ENCODE measurements at regions not wholly inside any gene's neighbourhood (a gene's known extent, or its start where the extent isn't known, plus 50 kb on each side); places are given as distances from the start of the nearest gene placed in this dataset.

DNA sequence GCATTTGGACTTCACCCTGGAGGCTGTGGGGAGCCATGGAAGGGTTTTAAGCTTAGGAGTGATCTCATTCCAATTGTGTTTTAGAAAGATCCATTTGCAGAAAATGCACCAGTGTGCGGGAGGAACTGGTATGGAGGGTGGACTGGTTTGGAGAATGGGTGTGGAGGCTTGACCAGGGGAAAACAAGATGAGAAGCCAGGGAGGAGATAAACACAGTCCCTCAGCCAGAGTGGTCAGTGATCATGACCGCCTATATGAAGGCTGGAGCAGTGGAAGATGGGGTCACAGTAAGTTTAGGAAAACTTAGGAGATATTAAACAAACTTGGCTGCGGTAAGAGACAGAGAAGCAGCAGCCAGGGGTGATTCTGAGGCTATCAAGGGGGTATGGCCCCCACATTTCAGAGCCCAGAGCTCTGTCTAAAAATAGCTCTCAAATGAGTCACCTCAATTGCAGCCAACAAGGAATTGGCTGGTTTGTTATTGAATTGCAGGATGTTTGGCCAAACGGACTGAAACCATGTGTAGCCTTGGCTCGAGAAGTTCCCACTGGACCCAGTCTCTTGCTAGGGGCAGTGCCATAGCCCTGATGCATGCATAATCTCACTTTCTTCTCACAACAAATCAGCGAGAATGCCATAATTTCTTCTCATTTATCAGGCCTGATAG, 159.9 kb upstream of the TOP1 start:
- H3K4me1 ChIP-seq (ENCODE audit: insufficient read depth, low read length): no peaks in the 10 kb centered on the region
- no peak overlapping the region for H3K27ac ChIP-seq (ENCODE audit: low read length)
- no TSS peak for BruUV-seq (replicated peaks)
- H3K4me3 ChIP-seq (ENCODE audit: low read length): no peak overlapping the region
- intact Hi-C loops (cut with micrococcal nuclease): no loop called here
- peaks cover 37% of the 10 kb centered on the region for H3K27me3 ChIP-seq (ENCODE audit: low read length)
- ChIA-PET POLR2A (ENCODE audit: unreplicated experiment) (no interaction called here), CTCF (no interaction called here)
- no peaks in the 10 kb centered on the region for H3K79me2 ChIP-seq (ENCODE audit: low read length)
- ATAC-seq (no peak), DNase-seq (no peak)
- no peak for TF ChIP-seq EZH2phosphoT487 (IDR thresholded peaks at IDR 0.05; ENCODE audit: borderline replicate concordance, low read length)
- TF ChIP-seq EZH2 (IDR thresholded peaks at IDR 0.05; ENCODE audit: low read length, unreplicated experiment): no peak
- TF ChIP-seq, protein P1, sequence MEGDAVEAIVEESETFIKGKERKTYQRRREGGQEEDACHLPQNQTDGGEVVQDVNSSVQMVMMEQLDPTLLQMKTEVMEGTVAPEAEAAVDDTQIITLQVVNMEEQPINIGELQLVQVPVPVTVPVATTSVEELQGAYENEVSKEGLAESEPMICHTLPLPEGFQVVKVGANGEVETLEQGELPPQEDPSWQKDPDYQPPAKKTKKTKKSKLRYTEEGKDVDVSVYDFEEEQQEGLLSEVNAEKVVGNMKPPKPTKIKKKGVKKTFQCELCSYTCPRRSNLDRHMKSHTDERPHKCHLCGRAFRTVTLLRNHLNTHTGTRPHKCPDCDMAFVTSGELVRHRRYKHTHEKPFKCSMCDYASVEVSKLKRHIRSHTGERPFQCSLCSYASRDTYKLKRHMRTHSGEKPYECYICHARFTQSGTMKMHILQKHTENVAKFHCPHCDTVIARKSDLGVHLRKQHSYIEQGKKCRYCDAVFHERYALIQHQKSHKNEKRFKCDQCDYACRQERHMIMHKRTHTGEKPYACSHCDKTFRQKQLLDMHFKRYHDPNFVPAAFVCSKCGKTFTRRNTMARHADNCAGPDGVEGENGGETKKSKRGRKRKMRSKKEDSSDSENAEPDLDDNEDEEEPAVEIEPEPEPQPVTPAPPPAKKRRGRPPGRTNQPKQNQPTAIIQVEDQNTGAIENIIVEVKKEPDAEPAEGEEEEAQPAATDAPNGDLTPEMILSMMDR (conservative IDR thresholded peaks at IDR 0.05; ENCODE audit: low read depth, low read length): no peak
- no peak overlapping the region for H3K4me2 ChIP-seq (ENCODE audit: low read length)
- no peaks in the 10 kb centered on the region for H3K36me3 ChIP-seq (ENCODE audit: low read depth, low read length)
- H2AFZ ChIP-seq (ENCODE audit: low read length): no peak overlapping the region
- H3K9ac ChIP-seq (ENCODE audit: low read length): no peak overlapping the region
- H4K20me1 ChIP-seq (ENCODE audit: low read length): no peaks in the 10 kb centered on the region
- no peaks in the 10 kb centered on the region for H3F3A ChIP-seq (ENCODE audit: low read length, unreplicated experiment)
- H3K9me2 ChIP-seq (replicated peaks; ENCODE audit: low read length): no peaks in the 10 kb centered on the region
- no peaks in the 10 kb centered on the region for H3K9me3 ChIP-seq (ENCODE audit: low read length)

DNA sequence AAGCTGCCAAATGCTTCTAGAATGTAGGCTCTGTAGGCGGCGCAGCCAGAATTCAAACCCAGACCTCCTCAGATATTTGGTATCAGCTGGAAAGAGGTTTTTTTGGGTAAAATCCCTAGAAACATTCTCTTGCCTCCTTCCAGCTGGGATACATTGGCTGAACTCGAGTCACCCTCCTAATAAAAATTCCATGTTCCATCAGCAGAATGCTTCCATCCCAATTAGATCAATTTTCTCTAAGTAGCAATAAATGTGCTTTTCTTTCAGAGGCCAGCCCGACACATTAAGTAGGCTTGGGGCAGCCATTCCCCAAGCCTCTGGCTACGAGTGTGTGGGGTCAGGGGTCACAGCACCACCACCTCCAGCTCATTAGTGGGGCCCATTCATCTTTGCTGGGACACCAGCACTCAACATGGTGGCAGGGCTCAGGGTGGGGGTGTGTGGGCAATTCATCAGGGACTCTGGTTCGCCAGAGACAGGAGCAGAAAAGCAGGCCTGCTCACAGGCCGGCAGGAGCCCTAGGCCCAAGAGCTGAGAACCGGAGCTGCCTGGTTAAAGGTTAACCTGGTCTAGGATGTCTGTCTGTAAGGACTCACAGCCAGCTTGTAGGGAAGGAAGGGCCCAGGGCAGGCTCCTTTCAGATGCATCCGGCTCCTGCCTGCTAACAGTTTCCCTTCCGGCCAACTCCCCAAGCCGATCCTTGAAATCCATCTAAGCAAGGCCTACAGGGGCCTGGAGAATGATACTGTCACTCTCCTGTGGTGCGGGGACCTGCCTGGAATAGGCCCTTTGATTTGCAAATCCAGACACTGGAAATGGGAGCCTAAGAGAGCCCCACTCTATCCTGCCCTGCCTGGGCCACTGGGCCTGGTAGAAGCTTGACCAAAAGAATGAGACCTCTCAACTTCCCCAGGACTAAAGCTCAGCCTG, 159.1 kb upstream of the TOP1 start:
- intact Hi-C loops (cut with micrococcal nuclease): no loop called here
- ATAC-seq: no peak
- H3K27me3 ChIP-seq (ENCODE audit: low read length): peaks cover 43% of the 10 kb centered on the region

More for the DNA sequence above, 159.1 kb upstream of the TOP1 start:
- no peak for DNase-seq
- Histone ChIP-seq H3K27ac (ENCODE audit: low read length) (no peak overlapping the region), H3K4me2 (ENCODE audit: low read length) (no peak overlapping the region), H3K4me3 (ENCODE audit: low read length) (no peak overlapping the region), H3K9ac (ENCODE audit: low read length) (no peak overlapping the region), H3F3A (ENCODE audit: low read length, unreplicated experiment) (no peaks in the 10 kb centered on the region), H3K36me3 (ENCODE audit: low read depth, low read length) (no peaks in the 10 kb centered on the region), H4K20me1 (ENCODE audit: low read length) (no peaks in the 10 kb centered on the region), H3K9me3 (ENCODE audit: low read length) (no peaks in the 10 kb centered on the region), H2AFZ (ENCODE audit: low read length) (no peak overlapping the region), H3K79me2 (ENCODE audit: low read length) (no peaks in the 10 kb centered on the region), H3K4me1 (ENCODE audit: insufficient read depth, low read length) (no peaks in the 10 kb centered on the region), H3K9me2 (replicated peaks; ENCODE audit: low read length) (no peaks in the 10 kb centered on the region)
- no TSS peak for BruUV-seq (replicated peaks)
- TF ChIP-seq, protein P1 (conservative IDR thresholded peaks at IDR 0.05; ENCODE audit: low read depth, low read length): no peak
- TF ChIP-seq EZH2 (IDR thresholded peaks at IDR 0.05; ENCODE audit: low read length, unreplicated experiment): no peak
- TF ChIP-seq EZH2phosphoT487 (IDR thresholded peaks at IDR 0.05; ENCODE audit: borderline replicate concordance, low read length): no peak
- ChIA-PET POLR2A (ENCODE audit: unreplicated experiment) (no interaction called here), CTCF (no interaction called here)
